ENCODE measurements at regions not wholly inside any gene's neighbourhood (a gene's known extent, or its start where the extent isn't known, plus 50 kb on each side); places are given as distances from the start of the nearest gene placed in this dataset.

- TF ChIP-seq CTCF (IDR thresholded peaks at IDR 0.05; ENCODE audit: insufficient read depth, low read length, poor library complexity, severe bottlenecking) (no peak), EZH2phosphoT487 (conservative IDR thresholded peaks at IDR 0.05; ENCODE audit: low read length) (no peak)
Measured at GRCh38 chr7:85719981-85720953, 533.4 kb upstream of the SEMA3D start.

All from SU-DHL-6 (cell line).